ENCODE measurements at regions not wholly inside any gene's neighbourhood (a gene's known extent, or its start where the extent isn't known, plus 50 kb on each side); places are given as distances from the start of the nearest gene placed in this dataset.

DNA sequence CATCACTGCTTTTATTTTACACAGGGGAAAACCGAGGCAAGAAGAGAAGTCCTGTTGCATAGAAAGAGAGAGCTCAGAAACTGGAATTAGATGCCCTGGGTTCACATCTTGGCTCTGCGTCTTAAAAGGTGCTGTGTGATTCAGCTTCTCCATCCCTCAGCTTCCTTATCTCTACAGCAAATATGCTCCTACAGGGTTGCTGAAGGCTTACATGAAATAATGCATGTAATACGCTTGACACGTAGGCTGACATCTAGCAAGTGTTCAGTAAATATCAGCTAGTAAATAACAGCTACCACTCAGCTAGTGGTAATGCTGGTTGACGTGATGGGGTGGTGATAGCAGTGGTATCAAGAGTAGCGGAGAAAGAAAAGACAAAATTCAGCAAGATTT lies 77.1 kb upstream of the CD55 start:
- Histone ChIP-seq H3K27ac (ENCODE audit: low read length) (no peak overlapping the region), H3K4me2 (ENCODE audit: insufficient read depth, low read length) (no peak overlapping the region), H3K4me1 (ENCODE audit: insufficient read depth, low read length) (no peaks in the 10 kb centered on the region)

DNA sequence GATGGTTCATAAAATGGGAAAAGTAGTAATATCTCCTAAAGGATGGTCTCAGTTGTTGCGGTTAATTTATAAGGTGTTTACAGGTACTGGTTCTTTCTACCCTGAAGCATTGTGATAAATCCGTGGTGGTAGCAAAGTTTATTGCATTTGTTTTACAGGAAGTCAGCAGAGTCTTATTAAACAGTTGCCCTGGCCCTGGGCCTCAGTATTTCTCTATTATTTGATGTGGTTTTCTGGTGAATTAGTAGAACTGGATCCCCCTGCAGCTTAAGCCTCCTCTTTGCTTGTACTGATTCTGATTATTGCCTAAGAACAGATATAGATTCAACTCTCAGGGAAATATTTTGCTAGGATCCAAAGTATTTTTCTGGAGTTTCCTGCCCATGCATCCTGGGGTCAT lies 76.4 kb upstream of the CD55 start:
- H3K27ac ChIP-seq (ENCODE audit: low read length) = no peak overlapping the region
- no peak overlapping the region for H3K4me3 ChIP-seq (ENCODE audit: low read depth in 1 of 2, low read length in 2 of 2)
- TF ChIP-seq, protein P1, sequence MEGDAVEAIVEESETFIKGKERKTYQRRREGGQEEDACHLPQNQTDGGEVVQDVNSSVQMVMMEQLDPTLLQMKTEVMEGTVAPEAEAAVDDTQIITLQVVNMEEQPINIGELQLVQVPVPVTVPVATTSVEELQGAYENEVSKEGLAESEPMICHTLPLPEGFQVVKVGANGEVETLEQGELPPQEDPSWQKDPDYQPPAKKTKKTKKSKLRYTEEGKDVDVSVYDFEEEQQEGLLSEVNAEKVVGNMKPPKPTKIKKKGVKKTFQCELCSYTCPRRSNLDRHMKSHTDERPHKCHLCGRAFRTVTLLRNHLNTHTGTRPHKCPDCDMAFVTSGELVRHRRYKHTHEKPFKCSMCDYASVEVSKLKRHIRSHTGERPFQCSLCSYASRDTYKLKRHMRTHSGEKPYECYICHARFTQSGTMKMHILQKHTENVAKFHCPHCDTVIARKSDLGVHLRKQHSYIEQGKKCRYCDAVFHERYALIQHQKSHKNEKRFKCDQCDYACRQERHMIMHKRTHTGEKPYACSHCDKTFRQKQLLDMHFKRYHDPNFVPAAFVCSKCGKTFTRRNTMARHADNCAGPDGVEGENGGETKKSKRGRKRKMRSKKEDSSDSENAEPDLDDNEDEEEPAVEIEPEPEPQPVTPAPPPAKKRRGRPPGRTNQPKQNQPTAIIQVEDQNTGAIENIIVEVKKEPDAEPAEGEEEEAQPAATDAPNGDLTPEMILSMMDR (IDR thresholded peaks at IDR 0.05; ENCODE audit: borderline replicate concordance, extremely low read depth, low read length, poor library complexity, severe bottlenecking) = no peak
- TF ChIP-seq EZH2 (IDR thresholded peaks at IDR 0.05; ENCODE audit: borderline replicate concordance, low read depth, low read length, severe bottlenecking) = no peak
- DNase-seq (peak; percentile 47), ATAC-seq (ENCODE audit: insufficient read depth, low read depth) (peak; percentile 62)
- H3K27me3 ChIP-seq (ENCODE audit: insufficient read depth, low read length, poor library complexity) = peaks cover 3% of the 10 kb centered on the region
- no peaks in the 10 kb centered on the region for H4K20me1 ChIP-seq (ENCODE audit: insufficient read depth, low read length)
- no peak overlapping the region for H3K9ac ChIP-seq (ENCODE audit: low read depth, low read length)
- no peak overlapping the region for H2AFZ ChIP-seq (ENCODE audit: low read depth, low read length)
- no peaks in the 10 kb centered on the region for H3K4me1 ChIP-seq (ENCODE audit: insufficient read depth, low read length)
- no peak overlapping the region for H3K4me2 ChIP-seq (ENCODE audit: insufficient read depth, low read length)
- no peaks in the 10 kb centered on the region for H3K79me2 ChIP-seq (ENCODE audit: insufficient read depth, low read length)
- H3K36me3 ChIP-seq (ENCODE audit: insufficient read depth, low read length) = no peaks in the 10 kb centered on the region
- no peaks in the 10 kb centered on the region for H3K9me3 ChIP-seq (ENCODE audit: insufficient read depth, low read length, severe bottlenecking)

More for the DNA sequence above, 77.1 kb upstream of the CD55 start:
- no peaks in the 10 kb centered on the region for H3K9me3 ChIP-seq (ENCODE audit: insufficient read depth, low read length, severe bottlenecking)
- no peak overlapping the region for H3K4me3 ChIP-seq (ENCODE audit: low read depth in 1 of 2, low read length in 2 of 2)
- ATAC-seq (ENCODE audit: insufficient read depth, low read depth) (no peak), DNase-seq (no peak)
- no peaks in the 10 kb centered on the region for H3K36me3 ChIP-seq (ENCODE audit: insufficient read depth, low read length)
- peaks cover 3% of the 10 kb centered on the region for H3K27me3 ChIP-seq (ENCODE audit: insufficient read depth, low read length, poor library complexity)
- TF ChIP-seq EZH2 (IDR thresholded peaks at IDR 0.05; ENCODE audit: borderline replicate concordance, low read depth, low read length, severe bottlenecking) = no peak
- TF ChIP-seq, protein P1 (IDR thresholded peaks at IDR 0.05; ENCODE audit: borderline replicate concordance, extremely low read depth, low read length, poor library complexity, severe bottlenecking) = no peak
- no peak overlapping the region for H2AFZ ChIP-seq (ENCODE audit: low read depth, low read length)
- no peak overlapping the region for H3K9ac ChIP-seq (ENCODE audit: low read depth, low read length)
- H3K79me2 ChIP-seq (ENCODE audit: insufficient read depth, low read length) = no peaks in the 10 kb centered on the region
- no peaks in the 10 kb centered on the region for H4K20me1 ChIP-seq (ENCODE audit: insufficient read depth, low read length)

DNA sequence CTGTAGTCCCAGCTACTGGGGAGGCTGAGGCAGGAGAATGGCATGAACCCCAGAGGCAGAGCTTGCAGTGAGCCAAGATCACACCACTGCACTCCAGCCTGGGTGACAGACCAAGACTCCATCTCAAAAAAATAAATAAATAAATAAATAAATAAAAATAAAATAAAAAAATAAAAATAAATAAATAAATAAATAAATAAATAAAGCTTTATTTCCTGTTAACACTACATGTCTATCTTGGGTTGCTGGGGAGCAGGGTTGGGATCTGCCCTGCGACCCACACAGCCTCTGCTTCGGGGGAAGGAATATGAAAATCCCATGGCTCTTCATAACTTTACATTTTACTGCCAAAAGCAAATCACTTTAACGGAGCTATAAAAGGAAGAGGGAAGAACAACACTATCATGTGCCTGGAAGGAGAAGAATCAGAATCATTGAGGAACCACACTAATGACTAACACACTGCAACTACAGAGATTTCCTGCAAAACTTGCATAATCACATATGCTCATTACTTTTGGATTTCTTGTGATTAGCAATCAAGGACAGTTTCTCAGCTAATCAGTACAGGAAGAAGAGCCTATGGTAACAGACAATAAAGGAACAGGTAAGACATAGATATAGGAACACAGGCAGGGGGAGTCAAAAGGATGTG lies 72.8 kb upstream of the CD55 start:
- no peak overlapping the region for H3K27ac ChIP-seq (ENCODE audit: low read length)
- no peak overlapping the region for H3K9ac ChIP-seq (ENCODE audit: low read depth, low read length)
- no peaks in the 10 kb centered on the region for H4K20me1 ChIP-seq (ENCODE audit: insufficient read depth, low read length)
- no peaks in the 10 kb centered on the region for H3K36me3 ChIP-seq (ENCODE audit: insufficient read depth, low read length)
- no peak overlapping the region for H2AFZ ChIP-seq (ENCODE audit: low read depth, low read length)
- no peaks in the 10 kb centered on the region for H3K4me1 ChIP-seq (ENCODE audit: insufficient read depth, low read length)
- peaks cover 3% of the 10 kb centered on the region for H3K27me3 ChIP-seq (ENCODE audit: insufficient read depth, low read length, poor library complexity)
- no peaks in the 10 kb centered on the region for H3K9me3 ChIP-seq (ENCODE audit: insufficient read depth, low read length, severe bottlenecking)
- DNase-seq = no peak
- H3K4me2 ChIP-seq (ENCODE audit: insufficient read depth, low read length) = no peak overlapping the region
- H3K79me2 ChIP-seq (ENCODE audit: insufficient read depth, low read length) = no peaks in the 10 kb centered on the region
- no peak overlapping the region for H3K4me3 ChIP-seq (ENCODE audit: low read depth in 1 of 2, low read length in 2 of 2)
- TF ChIP-seq, protein P1 (IDR thresholded peaks at IDR 0.05; ENCODE audit: borderline replicate concordance, extremely low read depth, low read length, poor library complexity, severe bottlenecking) = no peak
- no peak for TF ChIP-seq EZH2 (IDR thresholded peaks at IDR 0.05; ENCODE audit: borderline replicate concordance, low read depth, low read length, severe bottlenecking)
- ATAC-seq (ENCODE audit: insufficient read depth, low read depth) = no peak

Data from DND-41 (cell line).